SK-N-SH (cell line): ENCODE measurements at regions not wholly inside any gene's neighbourhood (a gene's known extent, or its start where the extent isn't known, plus 50 kb on each side); places are given as distances from the start of the nearest gene placed in this dataset.

Experiments
- EZH2phosphoT487 ChIP-seq: fragments of 200-600 bp; sonication (generic); IDR thresholded peaks from 2 replicates; pipeline ENCODE4 v1.6.1; 2017; ENCODE audit warnings: low read depth, mixed run types, mild to moderate bottlenecking, antibody characterized with exemption, moderate library complexity, borderline replicate concordance
- GABPA ChIP-seq: IDR thresholded peaks from 2 replicates; pipeline ENCODE4 v1.4.0; 2012; ENCODE audit warnings: low read depth, mild to moderate bottlenecking
- NRF1 ChIP-seq: IDR thresholded peaks from 2 replicates; pipeline ENCODE4 v1.6.1; 2012; ENCODE audit warnings: low read depth, mild to moderate bottlenecking, low read length
- RCOR1 ChIP-seq: fragments of 150-350 bp; IDR thresholded peaks from 2 replicates; pipeline ENCODE4 v1.6.1; 2017; ENCODE audit warnings: antibody characterized with exemption, low read length
- SIN3A ChIP-seq: IDR thresholded peaks from 2 replicates; pipeline ENCODE4 v1.6.1; 2012; ENCODE audit warnings: low read depth, mild to moderate bottlenecking, low read length, moderate library complexity, borderline replicate concordance
- SMC3 ChIP-seq: IDR thresholded peaks from 2 replicates; pipeline ENCODE4 v1.6.1; 2012; ENCODE audit warnings: low read depth, low read length, improper control_type of control experiment
- TF ChIP-seq, protein P1 (sequence below): fragments of 200-600 bp; sonication (generic); IDR thresholded peaks from 2 replicates; pipeline ENCODE4 v1.6.1; 2017; ENCODE audit warnings: antibody characterized with exemption, mild to moderate bottlenecking, moderate library complexity

DNA sequence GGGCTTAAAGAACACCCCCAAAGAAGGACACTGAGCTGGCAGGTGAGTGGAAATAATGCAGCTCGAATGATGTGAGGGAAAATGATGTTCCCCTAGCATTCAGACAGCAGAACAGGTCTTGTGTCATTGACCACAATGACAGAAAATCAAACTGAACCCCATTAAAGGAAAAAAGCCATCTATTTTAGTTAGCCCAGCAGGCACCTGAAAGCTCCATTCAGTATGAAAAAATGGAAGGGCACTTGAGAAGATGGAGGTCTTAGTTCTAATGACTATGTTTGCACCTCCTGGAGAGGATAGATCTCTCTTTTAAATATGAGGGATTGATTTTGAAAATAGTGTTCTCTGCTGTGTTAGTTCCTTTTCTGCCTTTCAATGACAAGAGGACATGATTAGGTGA is 323.1 kb downstream of the NKX6-1 start:
- TF ChIP-seq RCOR1 (no peak), SIN3A (no peak), NRF1 (no peak), EZH2phosphoT487 (no peak), SMC3 (no peak), GABPA (no peak)
- TF ChIP-seq, protein P1, sequence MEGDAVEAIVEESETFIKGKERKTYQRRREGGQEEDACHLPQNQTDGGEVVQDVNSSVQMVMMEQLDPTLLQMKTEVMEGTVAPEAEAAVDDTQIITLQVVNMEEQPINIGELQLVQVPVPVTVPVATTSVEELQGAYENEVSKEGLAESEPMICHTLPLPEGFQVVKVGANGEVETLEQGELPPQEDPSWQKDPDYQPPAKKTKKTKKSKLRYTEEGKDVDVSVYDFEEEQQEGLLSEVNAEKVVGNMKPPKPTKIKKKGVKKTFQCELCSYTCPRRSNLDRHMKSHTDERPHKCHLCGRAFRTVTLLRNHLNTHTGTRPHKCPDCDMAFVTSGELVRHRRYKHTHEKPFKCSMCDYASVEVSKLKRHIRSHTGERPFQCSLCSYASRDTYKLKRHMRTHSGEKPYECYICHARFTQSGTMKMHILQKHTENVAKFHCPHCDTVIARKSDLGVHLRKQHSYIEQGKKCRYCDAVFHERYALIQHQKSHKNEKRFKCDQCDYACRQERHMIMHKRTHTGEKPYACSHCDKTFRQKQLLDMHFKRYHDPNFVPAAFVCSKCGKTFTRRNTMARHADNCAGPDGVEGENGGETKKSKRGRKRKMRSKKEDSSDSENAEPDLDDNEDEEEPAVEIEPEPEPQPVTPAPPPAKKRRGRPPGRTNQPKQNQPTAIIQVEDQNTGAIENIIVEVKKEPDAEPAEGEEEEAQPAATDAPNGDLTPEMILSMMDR: no peak
